ENCODE measurements at regions not wholly inside any gene's neighbourhood (a gene's known extent, or its start where the extent isn't known, plus 50 kb on each side); places are given as distances from the start of the nearest gene placed in this dataset.

DNA sequence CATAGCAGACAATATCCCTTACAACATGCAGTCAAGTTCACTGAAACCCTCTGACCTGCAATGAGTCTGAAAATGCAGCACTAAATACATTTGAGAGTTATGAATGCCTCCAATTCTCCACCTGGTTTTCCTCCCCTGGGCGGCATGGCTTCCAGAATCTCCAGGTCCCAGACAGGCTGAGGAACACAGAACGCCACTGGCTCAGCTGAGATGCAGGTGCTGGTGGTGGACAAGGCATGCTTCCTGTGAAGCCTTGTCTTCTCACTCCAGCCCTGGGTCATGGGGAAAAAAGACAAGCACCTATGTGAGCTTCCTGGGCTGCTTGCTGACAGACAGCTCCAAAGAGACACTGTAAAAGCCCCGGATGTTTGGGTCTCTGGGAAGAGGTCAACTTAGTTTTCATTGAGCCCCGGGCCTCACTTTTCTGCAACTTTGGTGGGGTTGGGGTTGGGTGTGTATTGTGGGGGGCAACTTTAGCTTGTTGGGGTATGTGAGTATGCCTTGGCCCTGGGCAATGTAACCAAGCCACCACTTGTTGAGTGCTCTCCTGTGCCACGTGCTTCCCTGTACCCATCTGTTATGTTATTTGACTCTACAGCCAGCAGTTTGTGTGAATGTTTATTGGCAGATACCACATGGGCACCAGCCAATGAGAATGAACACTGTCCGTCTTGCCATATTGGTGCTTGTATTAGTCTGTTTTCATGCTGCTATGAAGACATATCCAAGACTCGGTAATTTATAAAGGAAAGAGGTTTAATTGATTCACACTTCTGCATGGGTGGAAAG, 127.8 kb downstream of the EMX2 start:
- DNase-seq (ENCODE audit: low read depth): no peak

DNA sequence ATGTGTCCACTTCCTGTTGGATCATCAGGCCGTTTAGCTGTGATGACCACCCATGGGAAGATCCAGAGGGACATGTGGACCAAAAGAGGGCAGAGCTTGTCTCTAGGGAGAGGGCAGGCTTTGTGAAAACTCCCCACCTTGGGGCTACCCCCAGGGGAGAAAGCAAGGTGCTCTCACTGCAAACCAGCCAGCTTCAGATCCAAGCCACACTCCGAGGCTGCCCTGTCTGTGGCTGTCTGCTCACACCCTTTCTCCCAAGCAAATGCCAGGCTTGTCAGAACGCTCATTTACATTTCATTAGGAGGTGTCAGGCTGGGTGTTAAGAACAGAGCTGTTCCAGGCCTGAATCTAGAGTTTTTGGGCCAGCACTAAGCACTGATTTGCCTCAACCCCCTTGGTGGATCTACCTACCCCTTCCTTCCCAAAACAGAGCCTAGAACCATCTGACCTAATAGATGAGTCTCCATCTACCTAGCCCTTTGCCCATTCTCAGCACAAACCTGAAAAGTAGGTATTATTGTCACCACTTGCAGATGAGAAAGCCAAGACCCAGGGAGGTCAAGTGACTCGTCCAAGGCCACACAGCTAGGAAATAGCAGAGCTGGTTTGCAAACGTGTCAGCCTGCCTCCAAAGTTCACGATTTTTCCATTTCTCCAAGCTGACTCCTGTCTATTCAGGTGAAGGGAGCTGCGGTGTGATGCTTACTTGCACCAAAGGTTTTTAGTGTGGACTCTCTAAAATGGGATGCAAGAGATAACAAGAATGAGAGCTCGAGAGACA, 130.9 kb downstream of the EMX2 start:
- DNase-seq (ENCODE audit: low read depth): no peak

DNA sequence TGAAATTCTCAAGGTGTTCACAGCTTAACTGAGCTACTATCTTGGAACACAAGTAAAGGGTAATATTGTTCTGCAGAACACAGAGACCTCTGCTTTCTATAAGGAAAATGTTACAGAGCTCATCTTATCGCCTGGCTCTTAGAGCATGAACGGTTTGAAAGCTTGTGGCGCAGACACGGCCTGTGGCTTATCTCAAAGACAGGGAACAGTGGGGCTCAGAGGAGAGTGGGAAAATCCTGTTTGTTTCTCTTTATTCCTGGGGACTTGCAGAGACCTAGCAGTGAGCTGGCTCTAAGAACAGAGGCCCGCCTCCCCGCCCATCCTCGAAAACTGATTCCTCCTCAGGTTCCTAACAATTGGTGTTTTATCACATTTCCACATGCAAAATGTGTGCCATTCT, 131.7 kb downstream of the EMX2 start:
- DNase-seq (ENCODE audit: low read depth): no peak

- DNase-seq (ENCODE audit: low read depth): no peak
Measured at GRCh38 chr10:117674646-117675045, 132.1 kb downstream of the EMX2 start.

- no peak for DNase-seq (ENCODE audit: low read depth)
Measured at GRCh38 chr10:117675514-117676055, 133.0 kb downstream of the EMX2 start.

GRCh38 chr10:117677239-117677638, 134.7 kb downstream of the EMX2 start:
- no peak for DNase-seq (ENCODE audit: low read depth)

DNA sequence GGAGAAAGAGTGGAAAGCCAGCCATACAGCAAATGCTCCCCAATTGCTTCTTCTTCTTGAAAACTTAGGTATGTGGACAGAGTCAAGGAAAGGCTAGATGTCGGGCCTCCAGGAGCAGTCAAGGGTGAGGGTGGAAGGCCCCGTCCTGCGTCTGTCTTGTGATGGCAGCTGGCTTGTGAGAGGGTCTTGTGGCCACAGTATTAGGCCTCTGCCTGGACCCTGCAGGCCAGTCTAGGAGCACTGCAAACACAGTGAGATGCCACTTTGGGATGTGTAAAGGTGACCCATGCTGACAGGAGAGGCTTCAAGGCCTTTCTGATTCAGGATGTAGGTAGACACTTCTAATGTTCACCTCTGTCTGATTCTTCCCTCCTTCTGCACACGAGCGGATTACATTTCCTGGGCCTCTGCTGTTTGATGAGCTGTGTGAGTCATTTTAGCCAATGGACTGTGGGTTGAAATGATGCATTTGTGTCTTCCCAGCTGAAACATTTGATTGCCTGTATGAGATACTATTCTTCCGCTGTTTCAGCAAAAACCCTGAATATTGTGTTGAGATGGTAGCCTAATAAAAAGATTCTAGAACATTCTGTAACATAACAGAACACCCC, 135.4 kb downstream of the EMX2 start:
- peak; percentile 54 for DNase-seq (ENCODE audit: low read depth)

DNA sequence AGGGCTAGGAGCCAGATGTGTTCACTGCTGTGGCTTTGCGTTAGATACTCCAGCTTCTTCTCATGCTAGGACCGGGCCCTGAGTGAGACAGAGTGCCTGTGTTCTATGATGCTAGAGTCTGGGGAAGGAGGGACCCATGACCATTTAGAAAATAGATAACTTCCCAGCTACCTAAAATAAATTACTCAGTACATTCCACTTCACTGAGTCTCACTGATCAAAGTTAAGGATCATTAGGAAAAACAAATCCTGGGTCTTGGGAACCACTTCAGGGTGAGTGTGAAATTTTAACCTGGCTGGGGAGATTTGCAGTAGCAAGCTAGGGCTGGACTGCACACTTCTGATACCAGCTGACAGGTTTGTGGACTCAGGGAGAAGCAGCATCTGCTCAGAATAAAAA, 138.1 kb downstream of the EMX2 start:
- no peak for DNase-seq (ENCODE audit: low read depth)

DNA sequence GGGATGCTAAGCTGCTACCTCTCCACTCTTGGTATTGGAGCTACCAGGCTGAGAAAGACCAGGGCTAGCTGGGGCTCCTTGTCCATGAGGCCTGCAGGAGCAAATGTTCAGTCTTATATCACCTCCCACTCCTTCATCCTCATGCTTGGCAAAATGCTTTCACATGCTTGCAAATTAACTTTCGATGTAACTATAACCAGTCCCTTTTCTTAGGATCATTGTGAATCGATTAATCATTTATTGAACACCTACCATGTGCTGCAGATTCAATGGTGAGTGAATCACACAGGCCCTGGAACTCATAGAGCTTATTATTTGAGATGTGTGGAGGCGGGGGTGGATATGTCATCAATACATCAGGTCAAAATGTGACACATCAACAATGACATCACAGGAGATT, 138.6 kb downstream of the EMX2 start:
- DNase-seq (ENCODE audit: low read depth): no peak

- no peak for DNase-seq (ENCODE audit: low read depth)
Measured at GRCh38 chr10:117684046-117684610, 141.6 kb downstream of the EMX2 start.

- DNase-seq (ENCODE audit: low read depth): peak; percentile 41
Measured at GRCh38 chr10:117684672-117685211, 142.2 kb downstream of the EMX2 start.

- DNase-seq (ENCODE audit: low read depth): no peak
Measured at GRCh38 chr10:117685431-117685830, 142.9 kb downstream of the EMX2 start.

DNA sequence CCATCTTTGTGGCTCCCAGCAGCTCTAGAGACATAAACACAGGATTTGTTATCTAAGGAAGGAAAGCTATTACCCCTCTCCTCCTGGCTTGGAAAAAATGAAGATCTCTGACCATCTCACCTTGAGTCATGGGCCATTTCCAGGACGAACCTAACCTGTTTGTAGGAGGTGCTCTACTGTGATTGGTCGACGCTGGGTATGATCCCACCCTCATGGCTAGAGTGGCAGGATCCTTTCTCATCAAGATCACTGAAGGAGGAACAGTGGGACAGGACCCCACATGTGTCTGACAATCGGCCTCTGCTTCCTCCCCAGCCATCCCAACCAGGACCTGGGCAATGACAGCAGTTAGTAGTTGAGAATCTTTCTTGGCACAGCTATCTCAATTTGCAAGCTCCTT, 144.1 kb downstream of the EMX2 start:
- no peak for DNase-seq (ENCODE audit: low read depth)

DNA sequence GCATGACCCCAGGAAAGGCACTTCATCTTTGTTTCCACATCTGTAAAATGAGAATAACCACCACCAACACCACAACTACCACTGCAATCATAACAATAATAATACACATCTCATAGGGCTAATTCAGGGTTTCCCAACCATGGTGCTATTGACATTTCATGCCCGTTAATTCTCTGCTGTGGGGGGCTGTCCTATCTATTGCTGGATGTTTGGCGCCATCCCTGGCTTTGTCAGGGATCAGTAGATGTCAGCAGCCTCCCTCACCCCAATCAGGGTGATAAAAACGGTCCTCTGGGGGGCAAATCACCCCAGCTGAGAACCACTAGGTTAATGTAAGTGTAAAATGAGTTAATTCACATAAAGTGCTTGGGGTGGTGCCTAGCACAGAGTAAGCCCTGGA, 145.8 kb downstream of the EMX2 start:
- no peak for DNase-seq (ENCODE audit: low read depth)

GRCh38 chr10:117689566-117689965, 147.0 kb downstream of the EMX2 start:
- DNase-seq (ENCODE audit: low read depth): no peak

GRCh38 chr10:117690359-117690758, 147.8 kb downstream of the EMX2 start:
- no peak for DNase-seq (ENCODE audit: low read depth)

- no peak for DNase-seq (ENCODE audit: low read depth)
Measured at GRCh38 chr10:117694190-117694589, 151.6 kb downstream of the EMX2 start.

DNA sequence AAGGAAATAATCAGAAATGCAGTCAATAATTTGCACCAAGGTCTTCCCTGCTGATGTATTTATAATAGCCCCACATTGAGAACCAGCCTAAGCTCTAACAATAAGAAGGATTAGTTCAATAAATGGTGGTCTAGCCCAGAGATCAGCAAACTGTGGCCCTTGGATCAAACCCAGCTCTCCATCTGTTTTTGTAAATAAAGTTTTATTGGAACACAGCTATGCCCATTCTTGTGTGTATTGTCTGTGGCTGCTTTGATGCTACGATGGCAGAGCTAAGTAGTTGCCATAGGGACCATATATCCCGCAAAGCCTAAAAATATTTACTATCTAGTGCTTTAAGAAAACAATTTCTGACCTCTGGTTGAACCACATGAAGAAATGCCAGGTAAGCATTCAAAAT, 154.9 kb downstream of the EMX2 start:
- DNase-seq (ENCODE audit: low read depth): no peak

- DNase-seq (ENCODE audit: low read depth): no peak
Measured at GRCh38 chr10:117698809-117699208, 156.3 kb downstream of the EMX2 start.

- DNase-seq (ENCODE audit: low read depth): peak; percentile 82
Measured at GRCh38 chr10:117699436-117700075, 157.0 kb downstream of the EMX2 start.

GRCh38 chr10:117710181-117710798, 167.7 kb downstream of the EMX2 start:
- DNase-seq (ENCODE audit: low read depth): no peak
